Activated CD4-positive, alpha-beta T cell treated with anti-CD3 and anti-CD28 coated beads, Interleukin-2, amount 50 U/mL, for 1 hour (primary cell): ENCODE measurements at regions not wholly inside any gene's neighbourhood (a gene's known extent, or its start where the extent isn't known, plus 50 kb on each side); places are given as distances from the start of the nearest gene placed in this dataset.

Source experiments
- DNase-seq: peaks from one replicate; pipeline ENCODE4 v3.0.0-alpha.2; 2020

DNA sequence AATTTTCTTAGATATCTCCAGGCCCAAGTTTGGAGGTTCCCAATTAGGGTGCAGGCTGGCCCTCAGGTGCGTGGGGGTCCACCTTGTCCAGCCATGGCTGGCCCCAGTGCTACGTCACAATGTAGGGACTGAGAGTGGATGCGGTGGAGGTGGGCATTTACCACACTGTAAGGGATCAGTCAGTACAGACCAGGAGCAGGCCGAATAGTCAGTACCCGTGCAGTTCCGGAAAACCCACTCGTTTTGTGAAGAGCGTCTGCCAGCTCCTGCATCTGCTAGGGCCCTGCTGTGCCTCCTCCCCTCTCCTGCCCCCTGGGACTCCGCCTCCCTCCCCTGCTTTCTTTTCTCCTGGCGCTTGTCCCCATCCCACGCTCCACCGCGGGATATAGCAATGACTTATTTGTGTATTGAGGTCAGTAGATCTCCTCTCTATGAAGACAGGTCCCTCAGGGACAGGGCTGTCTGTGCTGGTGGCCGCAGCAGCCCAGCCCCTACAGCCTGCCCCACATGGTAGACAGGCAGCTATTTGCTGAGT lies 50.4 kb upstream of the SEPTIN5 start:
- DNase-seq, result no peak

DNA sequence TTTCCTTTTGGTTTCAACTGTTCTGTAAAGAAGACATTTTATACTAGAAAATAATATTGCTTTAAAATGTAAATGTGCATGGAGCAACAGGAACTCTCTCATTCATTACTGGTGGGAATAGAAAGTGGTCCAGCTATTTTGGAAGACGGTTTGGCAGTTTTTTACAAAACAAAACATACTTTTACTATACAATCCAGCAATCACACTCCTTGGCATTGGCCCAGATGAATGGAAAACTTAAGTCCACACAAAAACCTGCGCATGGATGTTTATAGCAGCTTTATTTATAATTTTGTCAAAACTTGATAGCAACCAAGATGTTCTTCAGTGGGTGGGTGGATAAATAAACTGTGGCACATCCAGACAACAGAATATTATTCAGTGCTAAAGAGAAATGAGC lies 49.9 kb upstream of the SEPTIN5 start:
- DNase-seq, result no peak
